Coronary artery (tissue), 2 donors: ENCODE measurements at regions not wholly inside any gene's neighbourhood (a gene's known extent, or its start where the extent isn't known, plus 50 kb on each side); places are given as distances from the start of the nearest gene placed in this dataset.

Experiments used
- DNase-seq: peaks from one replicate; pipeline ENCODE4 v3.0.0-alpha.2; 2017; ENCODE audit warnings: low spot score
- H3K27ac ChIP-seq, 2 donors: fragments of 200-600 bp; sonication (generic); one replicate each; pipeline ENCODE4 v1.5.1; 2016 to 2019
- H3K4me3 ChIP-seq: fragments of 200-600 bp; sonication (generic); 2 replicates; pipeline ENCODE4 v1.5.1; 2016; ENCODE audit warnings: mild to moderate bottlenecking, moderate library complexity
- TF ChIP-seq, protein P1 (sequence below): fragments of 200-600 bp; sonication (generic); IDR thresholded peaks from one replicate; pipeline ENCODE4 v1.5.1; 2019; ENCODE audit warnings: antibody characterized with exemption

DNA sequence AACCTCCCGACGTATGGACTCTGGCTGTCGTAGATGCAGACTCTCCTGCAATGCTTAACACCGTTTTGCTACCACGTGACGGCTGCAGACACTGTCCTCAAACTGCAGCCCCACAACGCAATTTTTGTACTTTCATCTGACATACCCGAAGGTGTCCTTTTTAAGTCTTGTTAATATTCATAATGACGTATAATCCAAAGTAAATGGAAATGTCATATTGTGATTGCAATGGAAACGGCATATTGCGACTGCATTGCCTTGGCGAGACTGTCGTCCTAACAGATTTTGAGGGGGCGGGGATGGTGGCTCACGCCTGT, 79.3 kb upstream of the TBC1D3K start:
- peak; percentile 31 for DNase-seq

GRCh38 chr17:37844158-37844976, 79.8 kb upstream of the TBC1D3K start:
- peak overlapping the region; percentile 13 for H3K4me3 ChIP-seq
- no peak overlapping the region for H3K27ac ChIP-seq
- peak; percentile 67 for DNase-seq
- TF ChIP-seq, protein P1, sequence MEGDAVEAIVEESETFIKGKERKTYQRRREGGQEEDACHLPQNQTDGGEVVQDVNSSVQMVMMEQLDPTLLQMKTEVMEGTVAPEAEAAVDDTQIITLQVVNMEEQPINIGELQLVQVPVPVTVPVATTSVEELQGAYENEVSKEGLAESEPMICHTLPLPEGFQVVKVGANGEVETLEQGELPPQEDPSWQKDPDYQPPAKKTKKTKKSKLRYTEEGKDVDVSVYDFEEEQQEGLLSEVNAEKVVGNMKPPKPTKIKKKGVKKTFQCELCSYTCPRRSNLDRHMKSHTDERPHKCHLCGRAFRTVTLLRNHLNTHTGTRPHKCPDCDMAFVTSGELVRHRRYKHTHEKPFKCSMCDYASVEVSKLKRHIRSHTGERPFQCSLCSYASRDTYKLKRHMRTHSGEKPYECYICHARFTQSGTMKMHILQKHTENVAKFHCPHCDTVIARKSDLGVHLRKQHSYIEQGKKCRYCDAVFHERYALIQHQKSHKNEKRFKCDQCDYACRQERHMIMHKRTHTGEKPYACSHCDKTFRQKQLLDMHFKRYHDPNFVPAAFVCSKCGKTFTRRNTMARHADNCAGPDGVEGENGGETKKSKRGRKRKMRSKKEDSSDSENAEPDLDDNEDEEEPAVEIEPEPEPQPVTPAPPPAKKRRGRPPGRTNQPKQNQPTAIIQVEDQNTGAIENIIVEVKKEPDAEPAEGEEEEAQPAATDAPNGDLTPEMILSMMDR: peak; percentile 48

More for the DNA sequence above, 79.3 kb upstream of the TBC1D3K start:
- no peak overlapping the region for H3K27ac ChIP-seq
- no peak overlapping the region for H3K4me3 ChIP-seq
- TF ChIP-seq, protein P1: peak; percentile 2

GRCh38 chr17:37842401-37842800, 81.8 kb upstream of the TBC1D3K start:
- H3K27ac ChIP-seq: no peak overlapping the region
- peak; percentile 28 for DNase-seq
- TF ChIP-seq, protein P1: no peak

GRCh38 chr17:37841232-37841631, 83.0 kb upstream of the TBC1D3K start:
- peak; percentile 19 for DNase-seq
- H3K4me3 ChIP-seq: no peak overlapping the region
- H3K27ac ChIP-seq: no peak overlapping the region
- TF ChIP-seq, protein P1: no peak

More at GRCh38 chr17:37842401-37842800, 81.8 kb upstream of the TBC1D3K start:
- H3K4me3 ChIP-seq: no peak overlapping the region

GRCh38 chr17:37840576-37840975, 83.6 kb upstream of the TBC1D3K start:
- TF ChIP-seq, protein P1: no peak
- H3K4me3 ChIP-seq: no peak overlapping the region

DNA sequence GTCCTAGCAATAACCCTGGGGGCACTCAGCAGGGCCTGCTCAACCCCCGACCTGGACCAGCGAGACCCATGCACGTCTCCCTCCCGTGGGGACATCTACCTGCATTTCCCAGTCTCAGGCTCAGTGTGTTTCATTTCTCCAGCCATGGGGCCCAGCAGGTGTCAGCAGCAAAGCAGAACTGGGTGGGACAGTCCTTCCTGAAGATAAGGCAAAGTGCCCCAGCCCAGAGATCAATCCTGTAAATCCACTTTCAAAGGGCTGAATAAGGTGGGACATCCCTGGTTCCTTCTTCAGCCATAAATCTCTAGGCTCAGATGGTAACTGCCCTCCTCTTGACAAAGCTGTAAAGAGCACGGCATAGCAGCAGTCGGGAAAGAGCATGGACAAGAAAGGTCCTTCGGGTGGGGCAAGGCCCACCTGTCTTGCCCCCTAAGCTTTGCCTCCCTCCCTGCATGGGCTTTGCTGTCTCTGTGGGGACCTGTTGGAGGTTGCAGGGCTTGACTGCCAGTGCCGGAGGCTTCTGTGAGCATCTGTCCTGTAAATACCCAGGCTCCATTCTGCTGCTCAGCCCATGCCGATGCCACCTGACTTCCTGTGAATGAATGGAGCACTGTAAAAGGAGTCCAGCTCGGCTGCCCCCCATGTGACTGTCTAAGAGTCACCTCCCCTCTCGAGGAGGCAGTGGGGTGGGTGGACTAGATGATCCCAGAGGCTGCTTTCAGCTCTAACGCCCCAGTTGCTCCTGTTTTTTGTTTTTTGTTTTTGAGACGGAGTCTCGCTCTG, 84.8 kb upstream of the TBC1D3K start:
- no peak overlapping the region for H3K4me3 ChIP-seq
- no peak overlapping the region for H3K27ac ChIP-seq
- TF ChIP-seq, protein P1: no peak
- peak; percentile 63 for DNase-seq

More at GRCh38 chr17:37840576-37840975, 83.6 kb upstream of the TBC1D3K start:
- H3K27ac ChIP-seq: no peak overlapping the region
- DNase-seq: no peak
